ENCODE measurements at regions not wholly inside any gene's neighbourhood (a gene's known extent, or its start where the extent isn't known, plus 50 kb on each side); places are given as distances from the start of the nearest gene placed in this dataset.
"Not testable (repeated sequence)": the region's sequence is repeated elsewhere in the genome, so short reads cannot be mapped to it uniquely, and the experiment has no call there.

GRCh38 chr20:52312132-52312729 is 120.7 kb upstream of the ZFP64 start:
- DNase-seq (ENCODE audit: low read depth) = peak; percentile 25

- no peak for DNase-seq (ENCODE audit: low read depth)
These were observed 119.7 kb upstream of the ZFP64 start for GRCh38 chr20:52311209-52311794.

DNA sequence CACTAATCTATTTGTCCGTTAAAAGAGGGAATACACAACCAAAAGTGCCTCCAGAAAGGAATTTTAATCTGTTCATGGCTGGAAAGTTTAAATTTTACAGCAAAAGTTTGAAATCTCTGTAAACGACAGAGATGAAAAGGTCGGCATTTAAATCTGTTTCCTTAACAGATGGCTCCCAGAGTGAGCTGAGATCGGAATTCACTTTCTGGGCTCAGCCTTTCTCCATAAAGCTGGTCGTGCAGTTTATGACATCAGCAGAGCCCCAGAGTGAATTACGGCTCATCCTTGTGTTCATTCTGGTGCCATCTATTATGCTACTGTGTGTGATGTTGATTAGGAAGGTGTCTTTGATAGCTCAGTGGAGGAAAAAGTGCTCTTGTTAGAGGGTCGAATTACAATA is 117.6 kb upstream of the ZFP64 start:
- no peak for DNase-seq (ENCODE audit: low read depth)

GRCh38 chr20:52306477-52306876 is 114.9 kb upstream of the ZFP64 start:
- DNase-seq (ENCODE audit: low read depth) = no peak

DNA sequence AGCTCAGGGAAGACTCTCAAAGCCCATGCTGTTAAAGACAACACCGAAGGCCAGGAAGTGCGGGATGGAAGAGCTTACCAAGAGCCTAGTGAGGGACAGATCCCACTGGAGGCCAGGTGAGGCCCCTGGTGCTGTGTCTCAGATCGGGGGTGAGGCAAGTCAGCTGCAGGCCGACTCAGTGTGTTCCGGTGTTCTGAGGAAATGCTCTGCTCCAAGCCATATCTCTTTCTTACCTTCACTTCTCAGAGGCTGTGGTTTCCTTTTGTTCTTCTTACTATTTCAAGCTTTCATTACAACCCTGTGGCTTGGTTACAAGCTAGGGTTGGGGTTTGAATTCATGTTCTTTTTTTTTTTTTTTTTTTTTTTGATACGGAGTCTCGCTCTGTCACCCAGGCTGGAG is 114.3 kb upstream of the ZFP64 start:
- DNase-seq (ENCODE audit: low read depth) = no peak

- no peak for DNase-seq (ENCODE audit: low read depth)
These were observed 113.6 kb upstream of the ZFP64 start for GRCh38 chr20:52305024-52305645.

DNA sequence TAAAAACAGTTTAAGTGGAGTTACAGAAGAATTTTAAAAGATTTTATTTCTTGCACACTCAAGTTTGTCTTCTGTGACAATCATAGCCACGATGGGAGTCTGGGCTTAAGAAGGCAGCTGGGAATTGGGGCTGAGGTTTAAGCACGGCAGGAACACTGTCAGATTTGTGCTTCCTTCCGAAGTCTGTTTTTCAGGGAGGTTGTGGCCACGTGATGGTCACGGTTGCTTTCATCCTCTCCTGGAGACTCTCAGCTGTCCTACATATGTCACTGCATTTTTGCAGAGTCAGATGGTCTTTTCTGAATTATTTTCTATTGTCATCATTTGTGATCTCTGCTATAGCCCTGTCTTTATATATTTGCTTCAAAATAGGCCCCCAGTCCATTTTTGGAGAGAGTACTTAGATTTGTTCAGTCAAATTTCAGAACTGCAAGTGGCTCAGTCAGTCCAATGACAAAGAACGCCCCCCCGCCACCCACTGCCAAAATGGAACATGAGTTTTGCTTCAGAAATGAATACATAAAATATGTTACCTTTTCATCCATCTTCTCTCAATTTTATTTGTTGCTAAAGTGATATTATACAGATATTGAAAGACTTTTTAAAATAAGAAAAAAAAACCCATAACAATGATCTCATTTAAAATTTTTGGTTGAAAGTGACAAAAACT is 111.8 kb upstream of the ZFP64 start:
- DNase-seq (ENCODE audit: low read depth) = no peak

- no peak for DNase-seq (ENCODE audit: low read depth)
These were observed 111.2 kb upstream of the ZFP64 start for GRCh38 chr20:52302736-52303135.

GRCh38 chr20:52302051-52302450 is 110.5 kb upstream of the ZFP64 start:
- DNase-seq (ENCODE audit: low read depth) = not testable (repeated sequence)

DNA sequence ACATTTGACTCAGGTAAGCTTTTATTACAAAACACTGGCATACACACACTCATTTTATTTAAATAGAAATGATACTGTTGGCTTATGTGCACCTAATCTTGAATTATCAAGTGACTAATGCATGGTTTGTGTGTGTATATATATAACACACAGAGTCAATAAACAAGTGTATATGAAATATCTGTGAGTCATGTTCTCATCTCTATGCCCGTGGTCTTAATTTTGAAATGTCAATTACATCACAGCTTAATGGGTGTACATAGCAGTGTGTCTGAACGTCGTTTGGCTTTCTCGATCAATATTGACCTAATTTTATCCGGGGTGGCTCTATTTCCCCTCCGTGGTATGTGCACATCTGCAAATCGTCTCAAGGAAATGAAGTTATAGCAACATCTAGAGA is 104.0 kb upstream of the ZFP64 start:
- no peak for DNase-seq (ENCODE audit: low read depth)

DNA sequence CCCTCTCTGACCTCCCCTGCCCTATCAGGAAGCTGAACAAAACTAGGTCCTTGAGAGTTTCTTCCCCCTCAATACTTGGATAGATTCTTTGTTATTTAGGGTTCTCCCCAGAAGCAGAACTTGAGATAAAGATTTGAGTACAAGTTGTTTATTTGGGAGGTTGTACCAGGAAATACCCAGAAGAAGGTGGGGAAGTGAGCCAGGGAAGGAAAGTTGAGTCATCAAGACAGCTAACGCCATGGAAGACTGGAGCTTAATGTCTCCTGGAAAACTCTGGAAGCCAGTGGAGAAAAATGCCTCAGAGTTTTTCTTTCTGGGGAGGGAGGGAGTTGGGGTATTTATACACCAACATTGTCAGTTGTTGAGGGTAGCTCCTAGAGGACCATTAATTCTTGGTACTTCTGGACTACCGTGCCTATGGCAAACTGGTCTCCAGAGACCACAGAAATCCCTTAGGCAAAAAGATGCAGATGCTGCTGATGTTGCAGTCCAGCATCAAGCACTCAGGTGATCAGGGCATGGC is 102.6 kb upstream of the ZFP64 start:
- DNase-seq (ENCODE audit: low read depth) = no peak

DNA sequence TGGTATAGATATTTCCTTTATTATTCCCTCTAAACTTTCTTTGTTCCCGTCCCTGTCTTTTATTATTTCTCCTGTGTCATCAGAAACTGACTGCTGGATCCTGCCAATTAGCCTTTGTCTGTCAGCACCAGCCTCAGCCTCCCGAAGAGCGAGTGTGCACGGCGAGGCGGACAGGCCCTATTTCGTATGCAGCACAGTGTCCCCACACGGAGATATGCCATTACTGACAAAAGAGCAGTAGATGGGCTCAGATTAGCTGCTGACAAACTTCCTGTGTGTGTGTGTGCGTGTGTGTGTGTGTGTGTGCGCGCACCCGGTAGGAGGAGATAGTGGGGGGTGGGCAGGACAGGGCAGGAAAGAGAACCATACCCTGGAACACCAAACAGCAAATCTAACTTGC is 99.5 kb upstream of the ZFP64 start:
- DNase-seq (ENCODE audit: low read depth) = no peak

- DNase-seq (ENCODE audit: low read depth) = no peak
These were observed 99.0 kb upstream of the ZFP64 start for GRCh38 chr20:52290569-52290968.

GRCh38 chr20:52289956-52290565 is 98.5 kb upstream of the ZFP64 start:
- DNase-seq (ENCODE audit: low read depth) = no peak

DNA sequence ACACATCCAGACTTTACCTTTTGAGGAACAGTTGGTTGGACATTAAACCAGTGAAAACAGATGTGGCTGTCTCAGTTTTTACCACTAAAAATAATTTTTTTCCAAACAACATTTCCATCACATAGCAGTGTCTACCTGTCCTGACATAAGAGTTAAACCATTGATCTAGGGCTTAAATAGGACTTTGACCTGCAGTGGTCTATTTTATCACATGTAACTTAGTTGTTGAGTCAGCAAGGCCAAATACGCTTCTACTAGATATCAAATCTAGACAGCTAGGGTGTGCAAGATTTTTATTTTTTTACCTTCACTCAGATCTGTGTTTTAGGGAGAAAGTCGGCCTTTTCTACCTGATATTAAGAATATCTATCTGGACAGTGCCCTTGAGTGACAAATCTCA is 88.8 kb upstream of the ZFP64 start:
- no peak for DNase-seq (ENCODE audit: low read depth)

- DNase-seq (ENCODE audit: low read depth) = no peak
These were observed 88.1 kb upstream of the ZFP64 start for GRCh38 chr20:52279706-52280105.

- no peak for DNase-seq (ENCODE audit: low read depth)
These were observed 83.7 kb upstream of the ZFP64 start for GRCh38 chr20:52275181-52275691.

DNA sequence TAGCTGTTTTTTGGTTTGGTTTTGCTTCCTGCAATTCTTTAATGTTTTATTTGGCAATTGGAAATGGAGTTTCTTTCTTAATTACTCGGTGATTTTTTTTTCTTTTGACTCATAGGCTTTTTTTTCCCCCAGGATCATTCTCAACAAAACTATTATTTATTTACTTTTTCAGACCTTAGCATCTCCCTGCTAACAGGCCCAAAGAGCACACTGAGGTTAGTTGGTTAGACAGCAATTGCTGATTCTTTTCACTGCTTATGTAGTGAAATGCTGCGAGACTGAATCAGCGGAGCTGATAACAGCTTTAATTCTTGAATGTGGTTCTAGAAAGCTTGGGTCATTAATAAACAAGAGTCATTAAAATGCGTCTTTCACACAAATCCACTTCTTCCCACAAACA is 79.1 kb upstream of the ZFP64 start:
- no peak for DNase-seq (ENCODE audit: low read depth)

- no peak for DNase-seq (ENCODE audit: low read depth)
These were observed 78.5 kb upstream of the ZFP64 start for GRCh38 chr20:52270001-52270606.

DNA sequence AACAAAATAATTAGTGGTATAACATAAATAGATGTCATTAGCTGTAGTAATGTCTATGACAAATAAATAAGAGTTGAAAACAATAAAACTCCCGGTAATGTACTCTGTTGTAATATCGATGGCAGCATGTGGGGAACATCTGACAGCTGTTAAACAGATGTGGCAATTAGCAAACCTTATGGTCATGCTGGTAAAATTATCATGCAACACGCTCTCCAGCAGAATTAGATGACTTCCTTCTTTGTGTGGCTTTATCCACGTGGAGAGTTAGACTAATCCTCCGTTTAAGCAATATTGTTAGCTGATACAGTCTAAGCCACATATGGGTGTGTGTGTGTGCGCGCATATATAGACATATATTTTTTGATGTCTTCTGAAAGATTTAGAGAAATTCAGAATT is 77.7 kb upstream of the ZFP64 start:
- no peak for DNase-seq (ENCODE audit: low read depth)

- no peak for DNase-seq (ENCODE audit: low read depth)
These were observed 76.7 kb upstream of the ZFP64 start for GRCh38 chr20:52268184-52268749.

- no peak for DNase-seq (ENCODE audit: low read depth)
These were observed 75.8 kb upstream of the ZFP64 start for GRCh38 chr20:52267418-52267817.

All from stimulated activated CD8-positive, alpha-beta memory T cell treated with anti-CD3 and anti-CD28 coated beads, Interleukin-15, amount 100 ng/mL, for 1 hour (primary cell).